HEK293T (cell line): ENCODE measurements at regions not wholly inside any gene's neighbourhood (a gene's known extent, or its start where the extent isn't known, plus 50 kb on each side); places are given as distances from the start of the nearest gene placed in this dataset.

Source experiments
- ARNT ChIP-seq: fragments of 450-650 bp; IDR thresholded peaks from 2 replicates; pipeline ENCODE4 v1.6.1; 2017; ENCODE audit warnings: mild to moderate bottlenecking
- BHLHE40 ChIP-seq: fragments of 450-650 bp; IDR thresholded peaks from 2 replicates; pipeline ENCODE4 v1.6.1; 2016; ENCODE audit warnings: mild to moderate bottlenecking, moderate library complexity, borderline replicate concordance
- ELF4 ChIP-seq: fragments of 450-650 bp; IDR thresholded peaks from 2 replicates; pipeline ENCODE4 v1.6.1; 2017; ENCODE audit warnings: antibody characterized with exemption
- FOXA1 ChIP-seq: fragments of 450-650 bp; IDR thresholded peaks from 2 replicates; pipeline ENCODE4 v1.6.1; 2016; ENCODE audit warnings: mild to moderate bottlenecking
- FOXM1 ChIP-seq: fragments of 450-650 bp; IDR thresholded peaks from 2 replicates; pipeline ENCODE4 v1.6.1; 2017; ENCODE audit warnings: mild to moderate bottlenecking, borderline replicate concordance
- HDGF ChIP-seq: fragments of 450-650 bp; IDR thresholded peaks from 2 replicates; pipeline ENCODE4 v1.6.1; 2017; ENCODE audit warnings: antibody characterized with exemption, borderline replicate concordance
- L3MBTL2 ChIP-seq: fragments of 450-650 bp; conservative IDR thresholded peaks from 2 replicates; pipeline ENCODE4 v1.6.1; 2016; ENCODE audit warnings: mild to moderate bottlenecking
- NFRKB ChIP-seq: fragments of 450-650 bp; IDR thresholded peaks from 2 replicates; pipeline ENCODE4 v1.6.1; 2016; ENCODE audit warnings: mild to moderate bottlenecking, moderate library complexity
- SP1 ChIP-seq: fragments of 450-650 bp; IDR thresholded peaks from 2 replicates; pipeline ENCODE4 v1.6.1; 2017
- SUZ12 ChIP-seq: fragments of 450-650 bp; IDR thresholded peaks from 2 replicates; pipeline ENCODE4 v1.6.1; 2016; ENCODE audit warnings: mild to moderate bottlenecking
- TARDBP ChIP-seq: fragments of 450-650 bp; IDR thresholded peaks from 2 replicates; pipeline ENCODE4 v1.6.1; 2016
- TF ChIP-seq, protein P1 (sequence below): fragments of 450-650 bp; IDR thresholded peaks from 2 replicates; pipeline ENCODE4 v1.6.1; 2016

DNA sequence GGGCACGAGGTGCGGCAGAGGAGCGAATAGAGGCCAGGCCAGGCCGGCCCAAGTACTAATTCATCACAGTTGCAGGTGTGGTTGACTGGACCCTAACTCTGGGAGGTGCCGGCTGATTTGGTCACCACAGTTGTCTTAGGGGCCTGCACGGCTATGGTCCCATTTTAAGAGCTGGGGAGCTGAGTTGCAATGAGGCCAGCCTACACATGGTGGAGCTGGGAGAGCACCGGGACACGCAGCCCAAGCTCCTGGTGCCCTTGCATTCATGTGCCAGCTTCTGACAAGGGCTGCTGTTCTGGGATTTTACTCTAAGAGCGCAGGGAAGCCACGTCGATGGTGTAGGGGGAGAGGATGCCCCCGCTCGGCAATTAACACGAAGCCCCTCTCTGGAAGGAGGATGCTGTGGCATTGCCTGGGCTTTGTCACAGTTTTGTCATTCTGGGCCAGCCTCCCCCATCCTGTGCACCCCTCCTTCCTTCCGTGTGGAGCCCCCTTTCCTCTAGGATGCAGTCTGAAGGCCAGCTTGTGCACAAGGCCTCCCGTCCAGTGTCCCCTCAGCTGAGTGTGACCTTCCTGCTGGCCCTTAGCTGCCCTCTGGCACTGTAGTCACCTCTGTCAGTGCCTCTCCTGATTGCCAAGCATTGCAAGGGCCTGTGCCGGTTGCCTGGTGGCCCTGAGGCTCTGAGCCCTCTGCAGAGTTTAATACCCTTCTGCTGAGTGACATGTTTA is 109.4 kb upstream of the C1QTNF9B start:
- TF ChIP-seq HDGF (no peak), NFRKB (no peak), SUZ12 (no peak), ARNT (no peak), BHLHE40 (no peak), SP1 (no peak), ELF4 (no peak), TARDBP (no peak), L3MBTL2 (no peak), FOXM1 (no peak), FOXA1 (no peak)
- TF ChIP-seq, protein P1, sequence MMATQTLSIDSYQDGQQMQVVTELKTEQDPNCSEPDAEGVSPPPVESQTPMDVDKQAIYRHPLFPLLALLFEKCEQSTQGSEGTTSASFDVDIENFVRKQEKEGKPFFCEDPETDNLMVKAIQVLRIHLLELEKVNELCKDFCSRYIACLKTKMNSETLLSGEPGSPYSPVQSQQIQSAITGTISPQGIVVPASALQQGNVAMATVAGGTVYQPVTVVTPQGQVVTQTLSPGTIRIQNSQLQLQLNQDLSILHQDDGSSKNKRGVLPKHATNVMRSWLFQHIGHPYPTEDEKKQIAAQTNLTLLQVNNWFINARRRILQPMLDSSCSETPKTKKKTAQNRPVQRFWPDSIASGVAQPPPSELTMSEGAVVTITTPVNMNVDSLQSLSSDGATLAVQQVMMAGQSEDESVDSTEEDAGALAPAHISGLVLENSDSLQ, result no peak
